PC-3 (cell line): ENCODE measurements at regions not wholly inside any gene's neighbourhood (a gene's known extent, or its start where the extent isn't known, plus 50 kb on each side); places are given as distances from the start of the nearest gene placed in this dataset.

ENCODE experiments used
- ATAC-seq: fragments of 200-7000 bp; cut with Tn5 transposase; 2 replicates; pipeline ENCODE4 v1.9.1; 2020; ENCODE audit warnings: mild to moderate bottlenecking, moderate library complexity
- BruUV-seq: library from RNA; stranded (reverse); fragments of 400-500 nt; replicated peaks from 2 replicates; lab custom pipeline; 2021; lab: Mats Ljungman, UMichigan
- CTCF ChIA-PET: fragments of 300-600 bp; sonication (Branson Sonifier 250); formaldehyde crosslinking; loops from one replicate; lab custom pipeline; 2022; ENCODE audit warnings: antibody characterized with exemption; lab: Charles Lee
- POLR2A ChIA-PET: fragments of 300-600 bp; sonication (Branson Sonifier 250); formaldehyde crosslinking; loops from one replicate; lab custom pipeline; 2022; ENCODE audit warnings: antibody characterized with exemption; ENCODE audit not compliant: unreplicated experiment; lab: Charles Lee
- DNase-seq: peaks from one replicate; pipeline ENCODE4 v3.0.0-alpha.2; 2015
- H2AFZ ChIP-seq: fragments of 300-600 bp; sonication (generic); 2 replicates; pipeline ENCODE4 v1.6.0; 2016; ENCODE audit warnings: antibody characterized with exemption, low read length
- H3F3A ChIP-seq: fragments of 300-600 bp; sonication (generic); one replicate; pipeline ENCODE4 v1.6.0; 2017; ENCODE audit warnings: antibody characterized with exemption, low read length, control low read depth, mild to moderate bottlenecking; ENCODE audit not compliant: unreplicated experiment
- H3K27ac ChIP-seq: fragments of 300-600 bp; sonication (generic); 2 replicates; pipeline ENCODE4 v1.5.1; 2016; ENCODE audit warnings: mild to moderate bottlenecking, low read length
- H3K27me3 ChIP-seq: fragments of 300-600 bp; sonication (generic); 2 replicates; pipeline ENCODE4 v1.6.1; 2016; ENCODE audit warnings: low read length, mixed read lengths
- H3K36me3 ChIP-seq: fragments of 300-600 bp; sonication (generic); 2 replicates; pipeline ENCODE4 v1.6.1; 2016; ENCODE audit warnings: low read depth, mixed run types, low read length, mixed read lengths
- H3K4me1 ChIP-seq: fragments of 300-600 bp; sonication (generic); 2 replicates; pipeline ENCODE4 v1.5.1; 2016; ENCODE audit warnings: low read length; ENCODE audit not compliant: insufficient read depth
- H3K4me2 ChIP-seq: fragments of 300-600 bp; sonication (generic); 2 replicates; pipeline ENCODE4 v1.6.0; 2016; ENCODE audit warnings: low read length
- H3K4me3 ChIP-seq: fragments of 300-600 bp; sonication (generic); 2 replicates; pipeline ENCODE4 v1.5.1; 2016; ENCODE audit warnings: mild to moderate bottlenecking, low read length, mixed read lengths
- H3K79me2 ChIP-seq: fragments of 300-600 bp; sonication (generic); 2 replicates; pipeline ENCODE4 v1.6.1; 2017; ENCODE audit warnings: low read length, mixed read lengths
- H3K9ac ChIP-seq: fragments of 300-600 bp; sonication (generic); 2 replicates; pipeline ENCODE4 v1.6.0; 2016; ENCODE audit warnings: mild to moderate bottlenecking, low read length
- H3K9me2 ChIP-seq: fragments of 300-600 bp; sonication (generic); replicated peaks from 2 replicates; pipeline ENCODE4 v1.6.1; 2016; ENCODE audit warnings: mixed run types, low read length, mixed read lengths
- H3K9me3 ChIP-seq: fragments of 300-600 bp; sonication (generic); 2 replicates; pipeline ENCODE4 v1.6.1; 2016; ENCODE audit warnings: low read length, mixed read lengths
- H4K20me1 ChIP-seq: fragments of 300-600 bp; sonication (generic); 2 replicates; pipeline ENCODE4 v1.6.1; 2016; ENCODE audit warnings: low read length, mixed read lengths
- EZH2 ChIP-seq: fragments of 300-600 bp; sonication (generic); IDR thresholded peaks from one replicate; pipeline ENCODE4 v1.6.1; 2017; ENCODE audit warnings: antibody characterized with exemption, mild to moderate bottlenecking, low read length; ENCODE audit not compliant: unreplicated experiment
- EZH2phosphoT487 ChIP-seq: fragments of 300-600 bp; sonication (generic); IDR thresholded peaks from 2 replicates; pipeline ENCODE4 v1.6.1; 2018; ENCODE audit warnings: mild to moderate bottlenecking, antibody characterized with exemption, low read length, borderline replicate concordance
- intact Hi-C: fragments of 100-400 bp; cut with micrococcal nuclease; formaldehyde crosslinking; loops from 2 replicates; pipeline ENCODE4 v1.9.0; 2023
- TF ChIP-seq, protein P1 (sequence below): fragments of 300-600 bp; sonication (generic); conservative IDR thresholded peaks from 2 replicates; pipeline ENCODE4 v1.5.1; 2017; ENCODE audit warnings: antibody characterized with exemption, low read depth, mild to moderate bottlenecking, low read length

DNA sequence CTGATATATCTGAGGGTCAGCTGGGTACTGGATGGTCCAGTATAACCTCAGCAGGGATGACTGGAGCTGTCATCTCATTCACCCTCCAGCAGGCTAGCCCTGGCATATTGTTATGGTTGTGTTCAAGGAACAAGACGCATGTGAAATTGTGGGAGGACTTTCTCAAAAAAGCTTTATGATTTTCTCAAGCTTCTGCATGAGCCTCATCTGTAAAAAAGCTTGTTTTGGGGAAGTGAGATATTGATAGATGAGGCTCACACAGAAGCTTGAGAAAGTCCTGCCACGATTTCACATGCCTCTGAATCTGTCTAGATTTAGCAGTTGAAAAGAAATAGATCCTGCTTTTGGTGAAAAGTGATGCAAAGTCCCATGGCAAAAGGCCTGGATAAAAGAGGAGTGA lies 93.4 kb downstream of the SPCS3 start:
- H3F3A ChIP-seq: no peaks in the 10 kb centered on the region
- no peak for TF ChIP-seq EZH2phosphoT487
- TF ChIP-seq EZH2: no peak
- TF ChIP-seq, protein P1, sequence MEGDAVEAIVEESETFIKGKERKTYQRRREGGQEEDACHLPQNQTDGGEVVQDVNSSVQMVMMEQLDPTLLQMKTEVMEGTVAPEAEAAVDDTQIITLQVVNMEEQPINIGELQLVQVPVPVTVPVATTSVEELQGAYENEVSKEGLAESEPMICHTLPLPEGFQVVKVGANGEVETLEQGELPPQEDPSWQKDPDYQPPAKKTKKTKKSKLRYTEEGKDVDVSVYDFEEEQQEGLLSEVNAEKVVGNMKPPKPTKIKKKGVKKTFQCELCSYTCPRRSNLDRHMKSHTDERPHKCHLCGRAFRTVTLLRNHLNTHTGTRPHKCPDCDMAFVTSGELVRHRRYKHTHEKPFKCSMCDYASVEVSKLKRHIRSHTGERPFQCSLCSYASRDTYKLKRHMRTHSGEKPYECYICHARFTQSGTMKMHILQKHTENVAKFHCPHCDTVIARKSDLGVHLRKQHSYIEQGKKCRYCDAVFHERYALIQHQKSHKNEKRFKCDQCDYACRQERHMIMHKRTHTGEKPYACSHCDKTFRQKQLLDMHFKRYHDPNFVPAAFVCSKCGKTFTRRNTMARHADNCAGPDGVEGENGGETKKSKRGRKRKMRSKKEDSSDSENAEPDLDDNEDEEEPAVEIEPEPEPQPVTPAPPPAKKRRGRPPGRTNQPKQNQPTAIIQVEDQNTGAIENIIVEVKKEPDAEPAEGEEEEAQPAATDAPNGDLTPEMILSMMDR: no peak
- H3K27me3 ChIP-seq: no peaks in the 10 kb centered on the region
- H3K4me2 ChIP-seq: no peak overlapping the region
- intact Hi-C loops: no loop called here
- DNase-seq (no peak), ATAC-seq (no peak)
- no peaks in the 10 kb centered on the region for H3K4me1 ChIP-seq
- ChIA-PET CTCF (no interaction called here), POLR2A (no interaction called here)
- H3K4me3 ChIP-seq: no peak overlapping the region
- H3K9ac ChIP-seq: no peak overlapping the region
- no peak overlapping the region for H2AFZ ChIP-seq
- no TSS peak for BruUV-seq
- no peaks in the 10 kb centered on the region for H3K79me2 ChIP-seq
- no peak overlapping the region for H3K27ac ChIP-seq
- H3K36me3 ChIP-seq: no peaks in the 10 kb centered on the region
- H3K9me2 ChIP-seq: no peaks in the 10 kb centered on the region
- no peaks in the 10 kb centered on the region for H3K9me3 ChIP-seq
- H4K20me1 ChIP-seq: no peaks in the 10 kb centered on the region

DNA sequence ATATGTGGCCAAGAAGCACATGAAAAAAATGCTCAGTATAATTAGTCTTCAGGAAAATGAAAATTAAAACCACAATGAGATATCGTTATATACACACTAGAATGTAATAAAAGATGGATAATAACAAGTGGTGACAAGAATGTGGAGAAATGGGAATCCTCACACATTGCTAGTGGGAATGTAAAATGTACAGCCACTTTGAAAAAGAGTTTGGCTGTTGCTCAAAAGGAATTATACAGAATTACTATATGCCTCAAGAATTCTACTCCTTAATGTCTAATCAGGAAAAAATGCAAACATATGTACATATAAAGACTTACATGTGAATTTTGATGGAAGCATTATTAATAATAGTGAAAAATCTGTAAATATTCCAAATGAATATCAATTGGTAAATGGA lies 102.2 kb downstream of the SPCS3 start:
- DNase-seq: peak; percentile 42
- Histone ChIP-seq H2AFZ (no peak overlapping the region), H4K20me1 (no peaks in the 10 kb centered on the region), H3K9me2 (no peaks in the 10 kb centered on the region), H3K4me1 (peaks cover 24% of the 10 kb centered on the region), H3K36me3 (no peaks in the 10 kb centered on the region), H3K27me3 (no peaks in the 10 kb centered on the region), H3K9ac (no peak overlapping the region), H3K79me2 (no peaks in the 10 kb centered on the region), H3K27ac (no peak overlapping the region), H3K4me2 (0 out of 2 replicates have a peak overlapping the region, but pooled peaks have one; percentile 1), H3F3A (no peaks in the 10 kb centered on the region), H3K9me3 (no peaks in the 10 kb centered on the region), H3K4me3 (no peak overlapping the region)
- no TSS peak for BruUV-seq
- peak; percentile 55; the same call in 1 of the 2 replicates for ATAC-seq
- intact Hi-C loops: no loop called here
- TF ChIP-seq, protein P1: no peak
- TF ChIP-seq EZH2 (no peak), EZH2phosphoT487 (no peak)
- ChIA-PET POLR2A (no interaction called here), CTCF (no interaction called here)

DNA sequence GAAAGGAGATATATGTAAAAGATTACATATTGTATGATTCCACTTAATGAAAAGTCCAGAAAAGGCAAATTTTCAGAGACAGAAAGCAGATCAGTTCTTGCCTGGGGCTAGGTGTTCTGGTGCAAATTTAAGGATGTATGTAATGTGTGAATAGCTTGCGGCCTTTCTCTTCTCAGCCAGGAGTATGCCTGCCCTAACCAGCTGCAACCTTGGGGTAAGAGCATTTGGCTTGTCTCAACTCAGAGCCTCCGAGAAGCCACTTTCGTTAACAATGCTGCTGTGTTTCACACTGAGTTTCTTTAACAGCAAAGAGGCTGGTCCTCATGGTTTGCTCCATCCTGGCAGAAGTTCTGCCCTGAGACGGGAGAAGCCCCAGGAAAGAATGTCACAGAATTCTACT lies 102.7 kb downstream of the SPCS3 start:
- Histone ChIP-seq H3K9me2 (no peaks in the 10 kb centered on the region), H3K4me2 (0 out of 2 replicates have a peak overlapping the region, but pooled peaks have one; percentile 1), H4K20me1 (no peaks in the 10 kb centered on the region), H3K36me3 (no peaks in the 10 kb centered on the region), H3K9ac (no peak overlapping the region), H3K79me2 (no peaks in the 10 kb centered on the region), H3K27ac (no peak overlapping the region), H2AFZ (no peak overlapping the region), H3K27me3 (no peaks in the 10 kb centered on the region), H3K4me1 (peaks cover 24% of the 10 kb centered on the region), H3K9me3 (no peaks in the 10 kb centered on the region), H3K4me3 (no peak overlapping the region), H3F3A (no peaks in the 10 kb centered on the region)
- BruUV-seq: no TSS peak
- ChIA-PET CTCF (no interaction called here), POLR2A (no interaction called here)
- intact Hi-C loops: no loop called here
- ATAC-seq: no peak
- TF ChIP-seq, protein P1: no peak
- no peak for TF ChIP-seq EZH2
- TF ChIP-seq EZH2phosphoT487: no peak
- DNase-seq: no peak
